Iris pigment epithelial cell (primary cell): ENCODE measurements at regions not wholly inside any gene's neighbourhood (a gene's known extent, or its start where the extent isn't known, plus 50 kb on each side); places are given as distances from the start of the nearest gene placed in this dataset.
A peak's percentile ranks its signal among the peaks of the same experiment; 100 is the strongest.

Experiments used
- DNase-seq: peaks from one replicate; pipeline ENCODE4 v3.0.0-alpha.2; 2011; ENCODE audit warnings: low read depth

DNA sequence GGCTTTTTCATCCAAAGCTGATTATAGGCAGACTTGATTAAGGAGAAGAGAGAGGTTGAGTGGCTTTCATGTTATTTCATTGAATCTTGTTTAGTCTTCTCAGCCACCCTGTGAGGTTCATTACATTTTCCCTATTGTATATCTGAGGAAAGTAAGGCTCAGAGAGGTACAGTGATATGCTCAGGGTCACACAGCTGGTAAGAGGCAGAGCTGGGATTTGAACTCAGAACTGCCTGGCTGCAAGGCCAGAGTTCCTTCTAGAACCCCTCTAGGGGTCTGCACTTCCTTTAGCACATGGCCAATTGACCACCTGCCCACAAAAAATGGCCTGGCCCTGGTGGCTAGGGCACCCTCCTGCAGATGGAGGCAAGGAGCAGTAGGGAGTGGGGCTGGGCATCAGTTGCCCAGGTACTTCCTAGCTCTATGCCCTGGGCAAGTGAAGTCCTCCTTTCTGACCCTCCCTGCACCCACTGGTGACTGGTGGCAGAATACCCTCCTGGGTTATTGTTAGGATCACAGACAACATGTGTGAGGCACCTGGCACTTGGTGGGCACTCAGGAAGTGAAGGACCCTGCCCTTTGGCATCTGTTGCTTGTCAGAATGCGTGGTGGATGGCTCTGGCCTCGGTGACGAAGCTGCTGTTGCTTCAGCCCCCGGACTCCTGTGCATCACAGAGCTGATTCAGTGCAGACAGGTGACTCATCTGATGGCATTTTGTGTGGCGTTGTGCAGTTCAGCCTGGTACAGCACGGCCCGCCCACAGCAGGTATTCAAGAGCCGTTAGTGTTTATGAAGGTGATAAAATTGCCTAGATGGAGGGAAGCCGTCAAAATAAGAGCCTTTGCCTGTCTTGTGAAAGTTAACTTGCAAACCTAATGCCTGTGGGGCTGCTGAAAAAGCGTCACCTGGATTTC lies 115.8 kb downstream of the SLC25A47 start:
- peak; percentile 82 for DNase-seq

DNA sequence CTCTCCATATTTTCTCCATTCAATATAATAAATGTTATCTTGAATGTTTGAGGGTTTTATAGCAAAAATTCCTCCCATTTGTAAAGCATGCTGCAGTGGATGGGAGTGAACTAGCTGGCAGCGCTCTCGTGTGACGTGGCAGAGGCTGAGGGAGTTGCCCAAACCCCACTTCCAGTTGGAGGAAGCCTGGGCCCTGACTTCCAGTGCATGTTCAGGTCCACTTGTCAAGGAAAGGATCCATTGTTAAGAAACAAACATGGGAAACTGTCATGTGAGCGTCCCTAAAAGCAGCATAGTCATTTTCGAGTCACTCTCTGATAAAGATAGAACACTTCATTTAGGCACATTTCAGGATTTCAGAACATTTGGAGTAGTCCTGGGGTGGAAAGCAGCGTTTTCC lies 116.6 kb downstream of the SLC25A47 start:
- DNase-seq, result no peak

DNA sequence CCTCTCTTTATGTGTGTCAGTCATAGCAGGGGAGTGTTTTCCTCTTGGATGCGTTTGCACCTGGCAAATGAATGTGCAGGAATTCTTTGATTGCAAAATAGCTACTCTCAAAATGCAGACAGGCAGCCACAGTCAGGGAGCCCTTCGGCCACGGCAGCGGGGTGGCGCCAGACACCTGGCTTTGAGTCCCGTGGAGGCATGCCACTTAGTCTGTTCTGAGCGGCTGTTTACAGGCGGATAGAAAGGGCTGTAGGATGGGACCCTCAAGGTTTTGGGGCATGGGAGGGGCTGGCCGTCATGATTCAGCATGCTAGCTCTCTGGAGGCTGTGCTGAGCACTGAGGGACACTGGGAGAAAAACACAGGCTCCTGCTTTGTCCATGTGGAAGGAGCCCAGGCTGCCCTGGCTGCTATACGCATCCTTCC lies 117.1 kb downstream of the SLC25A47 start:
- DNase-seq, result peak; percentile 72

DNA sequence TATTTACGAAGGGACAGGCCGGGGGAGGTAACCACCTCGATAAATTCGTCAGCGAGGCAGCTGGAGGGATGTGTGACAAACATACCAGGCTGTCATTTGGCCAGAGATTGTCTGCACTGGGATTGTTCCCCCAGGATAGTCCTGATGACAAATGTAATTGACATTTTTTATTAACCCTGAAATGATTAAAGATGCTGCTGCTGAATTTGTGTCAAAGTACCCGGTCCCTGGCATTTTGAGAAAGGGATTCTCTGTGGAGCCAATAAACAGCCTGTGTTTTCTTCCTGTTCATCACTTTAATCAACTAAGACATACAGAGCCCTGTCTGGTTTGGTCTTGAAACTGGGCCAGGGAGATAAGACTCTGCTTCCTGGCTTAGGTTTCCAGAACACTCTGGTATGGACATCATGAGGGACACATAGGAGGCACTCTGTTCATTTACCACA lies 117.6 kb downstream of the SLC25A47 start:
- peak; percentile 63 for DNase-seq

GRCh38 chr14:100441271-100441947 lies 118.3 kb downstream of the SLC25A47 start:
- DNase-seq, result no peak

DNA sequence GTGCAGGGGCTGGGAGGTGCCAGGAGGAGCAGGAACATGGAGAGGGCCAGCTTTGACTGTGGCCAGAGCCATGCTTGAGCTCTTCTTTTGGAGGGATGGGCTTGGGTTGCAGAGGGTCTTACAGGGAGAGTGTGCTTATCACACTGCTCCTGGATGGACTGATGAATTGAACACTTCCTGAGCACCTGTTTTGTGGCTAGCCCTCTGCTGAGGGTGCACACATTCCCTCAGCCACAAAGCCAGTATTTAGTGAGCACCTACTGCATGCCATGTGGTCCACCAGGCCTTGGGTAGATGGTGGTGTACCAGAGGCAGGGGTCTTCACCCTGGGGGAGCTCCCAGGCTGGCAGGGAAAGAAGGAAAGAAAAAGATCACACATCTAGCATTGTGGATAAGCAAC lies 118.9 kb downstream of the SLC25A47 start:
- no peak for DNase-seq

DNA sequence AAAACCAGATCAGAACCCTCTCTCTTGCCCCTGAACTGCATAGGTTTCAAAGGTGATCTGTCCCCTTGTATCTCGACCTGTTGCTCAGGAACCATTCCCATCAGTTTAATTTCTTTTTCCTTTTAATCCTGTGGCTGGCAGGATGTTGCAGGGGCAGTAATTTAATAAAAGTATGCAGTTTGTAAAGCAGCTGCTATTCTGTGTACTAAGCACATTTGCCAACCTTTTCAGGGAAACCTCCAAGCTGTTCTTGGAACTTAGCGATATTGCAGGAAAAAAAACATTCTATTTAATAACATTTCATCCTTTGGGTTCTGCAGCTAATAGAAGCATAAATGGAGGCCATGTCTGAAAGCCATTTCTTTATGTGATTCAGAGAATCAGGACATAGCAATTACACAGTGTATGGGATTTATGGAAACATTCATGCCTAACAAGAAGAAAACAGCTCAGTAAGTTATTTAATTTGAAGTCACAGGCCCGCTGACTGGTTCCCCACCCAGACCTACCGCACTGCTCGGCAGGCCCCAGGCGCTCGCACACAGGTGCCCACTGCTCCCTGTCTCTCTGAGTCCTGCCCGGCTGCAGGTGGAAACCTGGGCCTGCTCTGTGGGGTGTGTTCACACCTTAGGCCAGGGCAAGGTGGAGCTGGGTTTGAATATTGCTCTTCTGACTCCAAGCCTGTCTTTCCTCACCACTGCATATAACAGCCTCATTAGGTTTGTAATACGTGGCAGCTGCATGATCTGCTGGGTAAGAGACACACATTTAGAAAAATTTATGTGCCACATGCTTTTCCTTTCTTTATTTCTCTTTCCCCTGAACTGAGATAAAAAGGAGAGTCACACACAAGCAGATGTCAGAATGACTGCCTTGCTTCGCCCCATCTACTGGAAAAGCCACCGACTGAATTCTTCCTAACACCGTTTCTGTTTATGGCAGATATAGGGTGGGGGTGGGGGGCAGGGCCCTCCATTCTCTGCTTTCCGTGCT lies 119.7 kb downstream of the SLC25A47 start:
- no peak for DNase-seq

DNA sequence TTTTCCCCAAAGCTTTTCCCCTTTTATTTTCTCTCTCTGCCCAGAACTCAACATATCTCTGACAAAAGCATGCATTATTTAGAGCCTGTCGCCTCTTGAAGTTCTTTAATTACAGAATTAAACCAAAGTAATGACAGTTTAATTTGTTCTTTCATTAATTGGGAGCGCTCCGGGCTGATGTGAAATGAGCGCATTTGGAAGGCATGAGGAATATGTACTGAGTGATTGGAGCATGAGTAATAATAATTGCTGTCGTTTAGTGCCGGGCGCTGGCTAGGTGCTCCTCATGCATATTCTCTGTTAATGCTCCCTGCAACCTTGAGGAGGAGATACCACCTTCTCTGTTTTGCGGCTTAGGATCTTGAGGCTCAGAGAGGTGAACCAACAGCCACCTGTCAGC lies 120.5 kb downstream of the SLC25A47 start:
- DNase-seq, result peak; percentile 48

GRCh38 chr14:100445436-100446088 lies 122.4 kb downstream of the SLC25A47 start:
- DNase-seq, result no peak

DNA sequence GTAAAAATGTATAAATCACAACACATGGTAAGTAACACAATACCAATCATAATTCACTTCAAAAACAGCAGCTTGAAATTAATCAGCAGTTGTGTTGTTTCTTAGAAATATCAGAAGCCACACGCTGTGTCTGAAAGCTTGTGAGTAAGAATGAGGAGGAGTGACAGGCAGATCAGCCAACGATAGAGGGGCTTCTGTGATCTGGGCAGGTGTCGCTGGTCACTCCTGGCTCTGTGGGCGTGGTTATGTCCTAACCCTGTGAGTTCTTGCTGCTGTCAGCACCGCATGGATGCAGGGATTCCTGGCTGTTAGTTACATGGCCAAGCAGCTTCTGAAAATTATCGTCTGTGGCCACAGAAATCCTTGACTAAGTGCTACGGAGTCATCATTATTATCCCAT lies 123.4 kb downstream of the SLC25A47 start:
- no peak for DNase-seq

GRCh38 chr14:100448376-100448775 lies 125.2 kb downstream of the SLC25A47 start:
- no peak for DNase-seq

- DNase-seq, result no peak
These were observed 126.3 kb downstream of the SLC25A47 start for GRCh38 chr14:100449225-100449987.

GRCh38 chr14:100450049-100450448 lies 126.9 kb downstream of the SLC25A47 start:
- no peak for DNase-seq

GRCh38 chr14:100450736-100451135 lies 127.6 kb downstream of the SLC25A47 start:
- no peak for DNase-seq

DNA sequence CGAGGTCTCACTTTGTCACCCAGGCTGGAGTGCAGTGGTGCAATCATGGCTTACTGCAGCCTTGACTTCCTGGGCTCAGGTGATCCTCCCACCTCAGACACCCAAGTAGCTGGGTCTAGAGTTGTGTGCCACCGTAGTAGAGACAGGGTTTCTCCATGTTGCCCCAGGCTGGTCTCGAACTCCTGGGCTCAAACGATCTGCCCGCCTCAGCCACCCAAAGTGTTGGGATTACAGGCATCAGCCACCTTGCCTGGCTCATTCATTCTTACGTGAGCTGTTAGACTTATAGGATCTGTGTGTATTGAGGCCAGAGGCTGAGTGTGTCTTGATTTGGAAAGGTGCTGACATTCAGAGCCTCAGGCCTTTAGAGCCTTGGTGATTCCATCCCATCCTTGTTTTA lies 128.1 kb downstream of the SLC25A47 start:
- no peak for DNase-seq

GRCh38 chr14:100453930-100454329 lies 130.8 kb downstream of the SLC25A47 start:
- DNase-seq, result no peak

DNA sequence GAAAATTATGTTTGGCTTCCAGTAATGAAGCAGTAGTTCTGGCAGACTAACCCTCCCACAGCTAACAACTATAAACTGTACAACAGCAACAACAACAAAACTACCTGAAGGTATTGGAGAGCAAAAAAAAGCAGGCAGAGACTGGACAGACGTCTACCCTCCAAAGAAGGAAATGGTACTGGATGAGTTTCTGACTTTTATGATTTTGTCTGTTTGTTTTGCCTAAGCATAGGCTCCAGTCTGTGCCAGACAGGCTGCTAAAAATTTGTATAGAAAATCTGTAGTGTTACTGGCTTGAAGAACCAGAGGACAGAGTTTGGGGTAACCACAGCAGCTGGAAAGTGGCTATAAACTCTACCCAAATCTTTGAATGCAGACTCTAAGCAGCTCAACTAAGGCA lies 131.3 kb downstream of the SLC25A47 start:
- DNase-seq, result no peak

- DNase-seq, result no peak
These were observed 123.3 kb downstream of the BEGAIN start for GRCh38 chr14:100463937-100464336.

- DNase-seq, result no peak
These were observed 120.9 kb downstream of the BEGAIN start for GRCh38 chr14:100466111-100466856.
